Gastroesophageal sphincter (tissue), 3 donors: ENCODE measurements at regions not wholly inside any gene's neighbourhood (a gene's known extent, or its start where the extent isn't known, plus 50 kb on each side); places are given as distances from the start of the nearest gene placed in this dataset.

Experiments
- CTCF ChIP-seq, 4 experiments: fragments of 200-600 bp in 2 of 4; fragments of 450-650 bp in 2 of 4; sonication (generic) in 1 of 4; IDR thresholded peaks; one replicate each; pipeline ENCODE4 v1.5.1; 2017 to 2019; ENCODE audit warnings: antibody characterized with exemption in 4 of 4, mild to moderate bottlenecking in 2 of 4, moderate library complexity in 2 of 4
- EP300 ChIP-seq: sonication (generic); formaldehyde crosslinking; IDR thresholded peaks from one replicate; pipeline ENCODE4 v1.6.1; 2017; ENCODE audit warnings: antibody characterized with exemption, mild to moderate bottlenecking

- TF ChIP-seq EP300 (no peak), CTCF (IDR thresholded peaks at IDR 0.05) (no peak)
These were observed 91.7 kb downstream of the TBXT start for GRCh38 chr6:166075925-166076324.
